ENCODE measurements at regions not wholly inside any gene's neighbourhood (a gene's known extent, or its start where the extent isn't known, plus 50 kb on each side); places are given as distances from the start of the nearest gene placed in this dataset.
"Not testable (repeated sequence)": the region's sequence is repeated elsewhere in the genome, so short reads cannot be mapped to it uniquely, and the experiment has no call there.

DNA sequence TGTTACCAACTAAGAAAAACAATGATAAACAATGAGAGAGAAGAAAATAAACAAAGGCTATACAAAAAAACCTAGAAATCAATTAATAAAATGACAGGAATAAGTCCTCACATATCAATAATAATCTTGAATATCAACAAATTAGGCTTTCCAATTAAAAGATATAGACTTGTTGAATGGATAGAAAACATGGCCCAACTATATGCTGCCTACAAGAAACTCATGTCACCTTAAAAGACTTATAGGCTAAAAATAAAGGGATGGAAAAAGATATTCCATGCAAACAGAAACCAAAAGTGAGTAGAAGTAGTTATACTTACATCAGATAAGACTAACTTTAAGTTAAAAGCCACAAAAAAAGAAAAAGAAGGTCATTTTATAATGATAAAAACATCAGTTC is 183.9 kb downstream of the MYRFL start:
- DNase-seq (ENCODE audit: low spot score) = no peak

DNA sequence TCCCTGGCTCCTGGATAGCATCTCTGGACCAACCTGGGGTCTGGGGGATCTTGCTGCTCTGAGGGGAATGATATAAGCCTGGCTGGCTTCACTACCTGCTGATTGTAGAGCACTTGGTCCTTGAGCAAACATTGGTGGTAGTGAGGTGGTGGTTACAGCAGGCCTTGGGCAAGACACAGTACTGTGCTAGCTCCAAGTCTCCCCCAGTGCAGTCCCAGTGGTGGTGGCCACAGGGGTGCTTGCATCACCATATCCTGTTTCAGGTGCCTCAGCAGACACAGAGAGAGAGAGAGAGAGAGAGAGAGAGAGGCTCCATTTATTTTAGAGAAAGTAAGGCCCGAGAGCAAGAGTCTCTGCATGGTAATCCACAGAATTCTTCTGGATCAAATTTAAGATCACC is 186.3 kb downstream of the MYRFL start:
- DNase-seq (ENCODE audit: low spot score) = no peak

DNA sequence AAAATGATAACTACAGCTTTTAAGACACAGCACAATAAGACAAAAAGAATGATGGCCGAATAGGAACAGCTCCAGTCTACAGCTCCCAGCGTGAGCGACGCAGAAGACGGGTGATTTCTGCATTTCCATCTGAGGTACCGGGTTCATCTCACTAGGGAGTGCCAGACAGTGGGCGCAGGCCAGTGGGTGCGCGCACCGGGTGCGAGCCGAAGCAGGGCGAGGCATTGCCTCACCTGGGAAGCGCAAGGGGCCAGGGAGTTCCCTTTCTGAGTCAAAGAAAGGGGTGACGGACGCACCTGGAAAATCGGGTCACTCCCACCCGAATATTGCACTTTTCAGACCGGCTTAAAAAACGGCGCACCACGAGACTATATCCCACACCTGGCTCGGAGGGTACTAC is 188.0 kb downstream of the MYRFL start:
- not testable (repeated sequence) for DNase-seq (ENCODE audit: low spot score)

DNA sequence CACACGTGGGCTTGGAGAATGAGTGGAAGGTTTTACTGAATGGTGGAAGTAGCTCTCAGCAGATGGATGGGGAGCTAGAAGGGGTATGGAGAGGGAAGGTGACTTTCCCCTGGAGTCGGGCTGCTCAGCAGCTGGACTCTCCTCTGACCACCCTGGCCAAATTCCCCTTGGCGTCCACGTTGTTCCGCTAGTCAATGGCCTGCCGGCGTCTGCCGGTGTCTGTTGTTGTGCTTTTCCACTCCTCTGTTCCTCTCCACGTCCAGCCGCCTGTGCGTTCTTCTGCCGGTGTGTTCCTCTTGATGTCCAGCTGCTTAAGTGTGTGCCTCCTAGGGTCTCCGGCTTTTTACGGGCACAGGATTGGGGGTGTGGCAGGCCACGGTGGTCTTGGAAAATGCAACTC is 203.5 kb downstream of the MYRFL start:
- no peak for DNase-seq (ENCODE audit: low spot score)

DNA sequence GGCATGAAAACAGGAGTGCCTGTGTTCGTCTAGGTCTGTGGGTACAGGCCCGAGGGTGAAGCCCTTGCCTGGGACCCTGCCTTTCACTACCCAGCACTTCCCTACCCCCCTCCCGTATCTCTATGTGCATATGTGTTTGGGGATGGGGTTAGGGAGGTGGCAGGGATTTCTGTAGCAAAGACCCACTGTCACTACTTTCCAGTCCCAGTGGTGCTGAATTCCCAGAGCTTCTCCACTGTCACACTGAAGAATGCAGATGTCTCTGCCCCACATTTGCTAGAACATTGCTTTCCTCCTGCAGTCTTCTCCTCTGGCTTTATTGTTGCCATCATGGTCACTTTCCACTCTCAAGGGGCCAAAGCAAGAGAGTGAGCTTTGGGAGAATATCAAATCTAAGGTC is 203.9 kb downstream of the MYRFL start:
- DNase-seq (ENCODE audit: low spot score) = no peak

DNA sequence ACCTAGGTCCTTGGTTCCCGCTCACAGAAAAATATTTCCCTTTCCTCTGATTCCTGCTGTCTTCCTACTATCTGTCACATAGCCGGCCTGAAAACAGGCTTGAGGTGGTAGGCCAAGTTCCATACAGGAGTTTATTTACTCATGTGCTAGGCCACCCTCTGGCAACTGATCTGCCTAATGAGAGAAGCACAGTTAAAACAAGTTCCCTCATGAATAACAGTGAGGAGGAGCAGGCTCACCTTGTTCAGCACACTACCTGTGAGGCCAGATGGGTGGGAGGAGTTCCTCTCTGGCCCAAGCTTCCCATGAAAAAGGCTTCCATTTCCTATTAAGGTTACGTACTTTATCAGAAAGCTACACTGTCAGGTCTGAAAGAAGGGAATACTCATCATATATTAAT is 206.0 kb downstream of the MYRFL start:
- DNase-seq (ENCODE audit: low spot score) = no peak

DNA sequence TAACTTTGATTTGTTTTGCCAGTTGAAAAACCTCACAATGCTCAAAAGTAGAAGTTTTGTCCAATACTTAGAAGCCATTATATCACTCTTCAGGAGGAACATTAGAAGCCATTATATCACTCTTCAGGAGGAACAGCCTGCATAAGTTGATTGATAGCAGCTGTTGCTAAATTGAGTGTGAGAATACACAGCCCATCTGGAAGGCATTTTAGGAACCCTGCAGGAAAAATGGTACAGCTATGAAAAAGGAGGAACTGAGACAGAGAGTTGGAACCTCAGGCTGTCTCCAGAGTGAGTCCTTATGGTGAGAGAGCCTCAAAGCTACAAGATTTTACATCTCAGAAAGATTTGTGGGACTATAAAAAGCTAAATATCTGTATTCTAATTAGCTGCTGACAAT is 207.0 kb downstream of the MYRFL start:
- no peak for DNase-seq (ENCODE audit: low spot score)

DNA sequence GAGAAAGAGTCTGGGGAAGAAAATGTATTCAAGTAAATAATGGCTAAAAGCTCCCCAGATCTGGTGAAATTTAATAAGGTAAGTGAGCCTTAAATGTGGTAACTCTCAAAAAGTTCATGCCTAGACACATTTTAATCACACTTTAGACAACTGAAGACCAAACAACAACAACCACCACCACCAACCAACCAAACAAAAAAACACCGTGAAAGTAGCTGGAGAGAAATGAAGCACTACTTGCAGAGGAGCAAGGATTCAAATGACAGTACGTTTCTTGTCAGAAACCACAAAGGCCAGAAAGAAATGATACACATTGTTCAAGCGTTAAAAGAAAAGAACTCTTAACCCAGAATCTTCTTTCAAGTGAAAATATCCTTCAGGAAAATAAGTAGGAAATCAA is 208.3 kb downstream of the MYRFL start:
- no peak for DNase-seq (ENCODE audit: low spot score)

DNA sequence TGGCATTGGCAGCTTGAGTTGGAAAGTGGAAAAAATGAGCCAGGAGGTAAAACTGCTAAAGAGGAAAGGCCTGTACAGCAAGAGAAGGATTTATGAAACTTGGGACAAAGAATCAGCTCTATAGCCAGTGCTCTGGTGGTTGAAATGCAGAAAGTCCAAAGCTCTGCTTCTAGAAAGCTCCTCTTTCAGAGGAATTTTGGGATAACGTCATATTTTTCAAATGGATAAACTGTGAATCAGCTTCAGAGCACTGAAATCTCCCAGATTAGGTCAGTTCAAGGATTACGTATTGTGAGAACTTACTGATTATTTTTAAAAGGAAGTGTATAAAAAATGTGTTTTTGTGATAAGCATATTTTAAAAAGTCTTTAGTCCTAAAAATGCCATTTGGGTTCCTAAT is 203.1 kb upstream of the CNOT2 start:
- DNase-seq (ENCODE audit: low spot score) = no peak

DNA sequence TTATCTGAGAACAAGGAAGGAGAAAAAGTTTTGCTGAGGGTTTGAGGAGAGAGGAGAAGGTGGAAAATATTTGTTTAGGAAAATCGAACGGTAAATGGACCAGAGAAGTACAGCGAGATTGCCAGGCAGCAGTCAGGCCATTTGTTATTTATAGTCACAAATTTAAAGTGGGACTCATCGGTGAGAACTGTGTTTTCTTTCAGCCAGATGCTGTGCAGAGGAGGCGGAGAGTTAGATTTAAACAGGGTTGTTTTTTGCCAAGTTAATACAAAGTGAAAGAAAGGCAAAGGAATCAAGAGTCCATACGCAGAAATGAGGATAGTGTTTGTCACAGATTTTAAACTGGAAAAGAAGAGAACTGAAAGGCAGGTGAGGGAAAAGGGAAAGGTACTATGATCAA is 200.6 kb upstream of the CNOT2 start:
- no peak for DNase-seq (ENCODE audit: low spot score)

DNA sequence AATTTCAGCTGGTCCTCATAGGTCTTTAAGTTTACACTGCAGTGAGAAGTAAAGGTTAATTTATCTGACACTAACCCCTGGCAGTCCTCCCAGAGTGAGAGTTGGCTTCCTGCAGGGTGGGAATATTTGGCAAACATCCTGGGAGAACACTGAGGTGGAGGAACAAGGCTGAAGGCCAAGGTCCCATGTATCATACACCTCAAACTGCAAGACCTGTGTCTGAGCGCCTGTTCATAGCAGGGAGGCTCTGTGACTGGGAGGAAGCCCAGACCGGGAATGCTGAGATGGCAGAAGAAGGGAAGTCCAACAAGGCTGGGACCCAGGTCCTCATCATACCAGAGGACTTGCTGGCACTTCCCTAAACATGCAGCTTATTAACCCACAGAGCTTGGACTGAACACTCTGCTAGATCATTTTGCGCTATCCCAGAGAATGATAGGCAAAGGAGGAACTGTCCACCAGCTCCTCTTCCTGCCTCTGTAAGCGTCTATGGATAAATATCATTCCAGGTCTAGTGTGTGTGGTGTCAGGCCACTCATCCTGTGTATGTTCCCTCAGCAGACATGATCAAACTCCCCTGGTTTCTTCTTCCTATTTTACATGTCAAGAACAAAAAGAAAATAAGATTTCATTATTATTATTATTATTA is 199.6 kb upstream of the CNOT2 start:
- DNase-seq (ENCODE audit: low spot score) = no peak

DNA sequence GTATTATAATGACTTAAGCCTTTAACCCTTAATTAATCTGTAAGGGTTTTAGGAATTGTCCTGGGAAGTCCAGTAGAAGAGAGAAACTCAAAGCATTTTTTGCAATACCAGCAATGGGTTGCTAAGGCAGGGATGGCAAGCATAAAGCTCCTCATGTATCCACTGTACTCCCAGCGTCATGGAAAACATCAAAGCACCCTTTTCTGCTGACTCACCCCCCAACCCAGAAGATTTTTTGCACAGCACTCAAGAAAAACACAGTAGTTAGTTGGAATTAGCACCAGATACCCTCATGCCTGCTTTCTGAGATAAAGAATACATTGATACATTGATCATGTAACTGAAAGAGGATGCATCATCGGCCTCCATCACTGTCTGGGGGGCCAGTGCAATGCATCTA is 199.1 kb upstream of the CNOT2 start:
- no peak for DNase-seq (ENCODE audit: low spot score)

DNA sequence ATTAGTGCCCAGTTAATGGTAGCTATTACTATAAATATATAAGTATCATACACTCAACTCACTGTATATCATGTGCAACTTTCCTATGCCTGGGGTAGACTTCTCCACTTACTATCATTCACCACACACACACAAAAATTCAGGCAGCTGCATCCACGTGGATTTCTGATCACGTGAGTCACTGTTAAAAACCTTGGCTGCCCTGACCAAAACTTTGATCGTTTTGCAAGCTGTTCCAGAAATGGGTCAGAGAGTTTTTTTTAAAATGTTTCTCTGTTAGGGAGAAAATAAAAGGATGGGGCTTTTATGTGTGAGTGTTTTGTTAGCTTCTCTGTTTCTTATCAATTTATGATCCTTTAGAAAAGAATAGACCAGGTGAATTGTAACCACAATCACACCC is 198.2 kb upstream of the CNOT2 start:
- DNase-seq (ENCODE audit: low spot score) = no peak

DNA sequence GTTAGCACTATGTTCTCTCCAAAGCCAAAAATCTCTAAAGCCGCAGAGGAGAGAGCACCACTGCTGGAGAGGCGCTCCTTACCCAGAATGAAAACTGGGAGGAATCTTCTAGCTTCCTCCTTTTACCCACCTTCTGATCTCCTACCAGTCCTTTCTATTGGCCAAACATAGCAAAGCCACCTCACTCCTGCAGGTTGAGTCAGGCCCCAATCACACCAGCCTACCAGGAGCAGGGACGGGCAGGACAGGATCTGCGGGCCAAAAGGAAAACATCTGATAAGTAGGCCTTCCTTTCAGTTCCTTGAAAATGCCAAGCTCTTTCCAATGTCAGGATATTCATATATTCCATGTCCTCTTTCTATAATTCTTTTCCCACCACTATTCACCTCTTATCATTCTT is 197.7 kb upstream of the CNOT2 start:
- no peak for DNase-seq (ENCODE audit: low spot score)

DNA sequence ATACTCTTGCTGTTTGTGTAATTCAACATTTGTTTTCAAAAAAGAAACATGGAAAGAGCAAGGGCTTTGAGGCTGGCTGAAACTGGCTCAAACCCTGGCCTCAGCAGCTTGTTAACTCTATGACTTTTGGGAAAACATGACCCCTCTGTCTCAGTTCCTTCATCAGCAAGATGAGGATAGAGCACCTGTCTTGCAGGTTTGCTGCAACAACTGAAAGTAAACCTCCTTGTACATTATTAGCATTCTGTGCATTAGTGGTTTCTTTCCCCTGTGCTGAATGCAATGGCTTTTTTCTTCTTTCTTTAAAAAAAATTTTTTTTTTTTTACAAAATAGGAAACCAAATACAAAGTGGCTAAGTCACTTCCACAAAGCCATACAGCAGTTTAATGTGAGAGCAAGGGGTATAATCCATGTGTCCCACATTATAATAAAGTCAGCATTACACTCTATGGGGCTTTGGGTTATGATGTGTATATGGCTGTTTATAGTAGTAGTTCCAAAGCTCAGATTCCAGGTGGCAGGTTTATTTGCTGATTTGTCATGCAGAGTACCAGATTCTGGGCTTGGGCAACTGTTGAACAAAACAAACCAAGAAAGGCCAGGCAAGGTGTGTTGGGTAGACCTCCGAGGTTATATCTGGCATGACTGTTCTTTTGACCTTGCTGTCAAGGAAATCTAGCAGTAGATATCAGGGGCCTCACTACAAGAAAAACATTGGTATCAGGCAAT is 194.5 kb upstream of the CNOT2 start:
- no peak for DNase-seq (ENCODE audit: low spot score)

DNA sequence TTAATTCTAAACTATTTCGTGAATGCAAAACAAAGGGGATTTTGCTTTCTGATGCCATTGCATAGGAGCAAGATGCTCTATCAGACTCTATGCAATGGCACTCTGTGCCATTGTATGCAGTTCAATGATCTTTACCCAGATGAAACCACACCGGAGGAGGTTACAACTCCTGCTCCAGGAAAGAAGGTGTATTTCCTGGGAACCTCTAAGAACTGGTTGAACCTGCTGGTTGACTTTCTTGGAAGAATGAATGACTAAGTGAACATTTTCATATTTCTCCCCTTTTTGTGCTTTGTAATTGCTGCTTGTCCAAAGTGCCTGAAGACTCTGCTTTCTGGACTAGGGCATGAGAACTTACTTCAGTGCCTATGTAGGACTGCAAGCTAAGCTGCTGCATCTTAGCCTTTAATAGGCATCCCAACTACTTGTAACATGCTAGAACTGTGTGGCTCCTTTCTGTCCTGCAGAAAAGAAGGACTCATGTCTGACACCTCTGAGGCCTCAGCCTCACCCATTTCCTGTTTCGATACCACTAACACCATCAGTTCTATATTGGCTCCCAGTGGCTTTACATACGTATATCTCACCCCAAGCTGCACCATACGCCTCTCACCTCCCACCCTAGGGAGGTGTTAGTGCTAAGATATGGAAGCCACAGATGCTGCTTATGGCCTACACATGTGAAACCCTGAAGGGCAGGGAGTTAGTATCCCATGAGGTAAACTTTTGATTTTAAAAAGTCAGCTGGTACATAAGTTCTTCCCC is 193.5 kb upstream of the CNOT2 start:
- no peak for DNase-seq (ENCODE audit: low spot score)

DNA sequence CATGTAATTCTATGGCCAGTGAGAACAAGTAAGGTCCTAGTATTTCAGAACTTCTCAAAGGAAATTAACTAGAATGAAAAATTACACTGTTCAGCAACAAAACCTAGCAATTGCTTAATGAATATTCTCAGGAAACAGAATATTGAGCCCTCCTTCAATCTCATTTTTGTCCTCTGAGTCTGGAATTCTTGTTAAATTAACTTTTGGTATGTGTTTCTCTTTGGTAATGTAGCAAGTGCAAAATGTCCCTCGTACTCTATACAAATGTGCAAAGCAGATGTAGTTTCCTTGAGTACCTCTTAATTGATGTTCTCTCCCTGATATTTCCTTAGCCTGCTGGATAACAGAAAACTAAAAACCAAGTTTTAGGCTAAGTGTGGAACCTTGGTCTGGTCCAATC is 190.8 kb upstream of the CNOT2 start:
- DNase-seq (ENCODE audit: low spot score) = no peak

DNA sequence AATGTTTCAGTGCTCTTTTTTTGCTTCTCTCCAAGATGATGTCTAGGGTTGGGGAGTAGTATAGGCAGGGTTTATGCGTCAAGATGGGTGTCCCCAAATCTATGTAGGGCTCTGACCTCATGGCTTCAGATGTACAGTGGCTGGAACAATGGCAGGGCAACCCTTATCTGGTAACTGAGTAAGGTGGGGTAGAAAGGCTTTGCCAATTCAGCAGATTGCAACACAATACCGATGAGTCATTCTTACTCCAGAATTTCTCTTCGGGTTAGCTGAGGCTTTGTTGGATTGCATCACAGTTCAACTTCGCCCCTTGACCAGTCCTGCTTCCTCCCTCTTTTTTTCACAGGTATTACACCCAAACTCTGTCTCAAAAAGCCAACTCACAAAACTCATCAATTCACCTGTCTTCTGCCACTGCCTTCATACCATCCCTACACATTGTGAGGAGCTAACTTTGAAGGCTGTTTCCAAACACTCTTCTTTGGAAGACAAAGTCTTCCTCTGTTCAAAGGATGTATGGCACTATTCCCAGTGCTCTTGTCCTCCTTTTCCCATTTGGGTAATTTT is 190.2 kb upstream of the CNOT2 start:
- DNase-seq (ENCODE audit: low spot score) = peak; percentile 36

DNA sequence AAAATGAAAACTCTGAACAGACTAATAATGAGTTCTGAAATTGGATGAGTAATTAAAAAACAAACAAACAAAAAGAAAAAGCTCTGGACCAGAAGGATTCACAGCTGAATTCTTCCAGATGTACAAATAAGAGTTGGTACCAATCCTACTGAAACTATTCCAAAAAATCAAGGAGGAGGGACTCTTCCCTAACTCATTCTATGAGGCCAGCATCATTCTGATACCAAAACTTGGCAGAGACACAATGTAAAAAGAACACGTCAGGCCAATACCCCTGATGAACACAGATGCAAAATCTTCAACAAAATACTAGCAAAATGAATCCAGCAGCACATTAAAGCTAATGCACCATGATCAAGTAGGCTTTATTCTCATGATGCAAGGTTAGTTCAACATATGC is 183.9 kb upstream of the CNOT2 start:
- DNase-seq (ENCODE audit: low spot score) = no peak

DNA sequence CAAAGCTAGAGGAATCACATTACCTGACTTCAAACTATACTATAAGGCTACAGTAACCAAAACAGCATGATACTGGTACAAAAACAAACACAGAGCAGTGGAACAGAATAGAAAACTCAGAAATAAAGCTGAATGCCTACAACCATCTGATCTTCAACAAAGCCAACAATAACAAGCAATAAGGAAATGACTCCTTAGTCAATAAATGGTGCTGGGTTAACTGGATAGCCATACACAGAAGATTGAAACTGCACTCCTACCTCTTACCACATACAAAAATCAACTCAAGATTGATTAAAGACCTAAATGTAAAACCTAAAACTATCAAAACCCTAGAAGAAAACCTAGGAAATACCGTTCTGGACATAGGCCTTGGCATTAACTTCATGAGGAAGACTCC is 182.6 kb upstream of the CNOT2 start:
- DNase-seq (ENCODE audit: low spot score) = no peak

DNA sequence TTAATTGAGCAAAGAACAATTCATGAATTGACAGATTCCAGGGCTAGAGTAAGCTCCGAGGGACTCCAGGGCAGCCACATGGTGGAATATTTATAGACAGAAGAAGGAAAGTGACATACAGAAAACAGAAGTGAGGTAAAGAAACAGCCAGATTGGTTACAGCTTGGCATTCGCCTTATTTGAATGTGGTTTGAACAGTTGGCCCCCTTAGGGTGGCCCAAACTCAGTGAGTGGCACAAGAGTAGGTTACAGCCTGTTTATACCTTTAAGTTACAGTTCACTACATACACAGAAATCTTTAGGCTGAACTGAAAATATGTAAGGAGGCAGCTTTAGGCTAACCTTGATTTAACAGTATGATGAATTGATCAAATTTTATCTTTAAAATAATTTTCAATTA is 174.5 kb upstream of the CNOT2 start:
- DNase-seq (ENCODE audit: low spot score) = no peak

DNA sequence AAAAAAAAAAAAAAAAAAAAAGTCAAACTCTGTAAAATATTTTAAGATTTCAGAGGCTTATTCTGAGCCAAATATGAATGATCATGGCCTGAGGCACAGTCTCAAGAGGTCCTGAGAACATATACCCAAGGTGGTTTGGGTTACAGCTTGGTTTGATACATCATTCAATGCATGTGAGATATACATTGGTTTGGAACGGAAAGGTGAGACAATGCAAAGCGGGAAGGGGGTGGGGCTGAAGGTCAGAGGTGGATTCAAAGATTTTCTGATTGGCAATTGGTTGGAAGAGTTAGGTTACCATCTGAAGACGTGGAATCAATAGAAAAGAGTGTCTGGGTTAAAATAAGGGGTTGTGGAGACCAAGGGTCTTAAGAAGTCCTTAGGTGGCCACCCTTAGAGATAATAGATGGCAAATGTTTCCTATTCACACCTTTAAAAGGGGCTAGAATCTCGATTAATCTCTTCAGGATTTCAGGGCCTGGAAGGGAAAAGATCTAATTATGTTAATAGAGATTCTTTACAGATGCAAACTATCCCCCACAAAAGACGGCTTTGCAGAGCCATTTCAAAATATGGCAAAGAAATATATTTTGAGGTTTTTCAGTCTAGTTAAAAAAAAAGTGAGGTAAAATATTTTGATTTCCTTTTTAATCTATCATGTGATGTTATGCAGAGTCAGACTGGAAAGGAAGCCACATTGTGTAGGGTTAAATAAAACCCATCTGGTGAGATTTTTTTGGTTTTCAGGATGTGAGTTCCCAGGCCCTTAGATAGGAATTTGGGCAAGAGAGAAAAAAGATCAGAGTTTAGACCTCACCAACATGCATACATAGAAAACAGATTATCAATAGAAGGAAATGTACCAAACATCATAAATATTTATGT is 173.8 kb upstream of the CNOT2 start:
- no peak for DNase-seq (ENCODE audit: low spot score)

Data from HuH-7.5 (cell line).